ENCODE measurements at regions not wholly inside any gene's neighbourhood (a gene's known extent, or its start where the extent isn't known, plus 50 kb on each side); places are given as distances from the start of the nearest gene placed in this dataset.

DNA sequence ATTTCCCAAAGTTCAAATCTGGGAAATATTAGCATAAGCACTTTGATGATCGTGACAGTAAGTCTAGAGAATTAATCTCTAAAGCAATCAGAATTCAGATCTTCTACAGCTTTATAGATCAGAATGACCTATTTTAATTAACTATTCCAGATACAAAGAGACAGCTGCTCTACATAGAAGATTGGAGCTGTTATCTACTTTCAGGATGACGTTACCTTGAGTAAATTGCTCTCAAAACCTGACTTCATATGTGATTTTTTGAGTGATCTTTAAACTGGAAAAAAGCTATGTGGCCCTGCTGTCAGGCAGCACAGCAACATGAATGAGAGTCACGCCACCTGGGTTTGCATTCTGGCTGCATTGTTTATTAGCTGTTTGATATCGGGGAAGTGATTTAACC, 259.9 kb upstream of the CDH6 start:
- TF ChIP-seq, protein P1, sequence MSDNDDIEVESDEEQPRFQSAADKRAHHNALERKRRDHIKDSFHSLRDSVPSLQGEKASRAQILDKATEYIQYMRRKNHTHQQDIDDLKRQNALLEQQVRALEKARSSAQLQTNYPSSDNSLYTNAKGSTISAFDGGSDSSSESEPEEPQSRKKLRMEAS (IDR thresholded peaks at IDR 0.05; ENCODE audit: low read depth, low read length), result no peak
- TF ChIP-seq POLR2A (IDR thresholded peaks at IDR 0.05; ENCODE audit: extremely low read depth, insufficient read length), result no peak
- TF ChIP-seq MYC (IDR thresholded peaks at IDR 0.05; ENCODE audit: low read depth, low read length), result no peak
- TF ChIP-seq, protein P2, sequence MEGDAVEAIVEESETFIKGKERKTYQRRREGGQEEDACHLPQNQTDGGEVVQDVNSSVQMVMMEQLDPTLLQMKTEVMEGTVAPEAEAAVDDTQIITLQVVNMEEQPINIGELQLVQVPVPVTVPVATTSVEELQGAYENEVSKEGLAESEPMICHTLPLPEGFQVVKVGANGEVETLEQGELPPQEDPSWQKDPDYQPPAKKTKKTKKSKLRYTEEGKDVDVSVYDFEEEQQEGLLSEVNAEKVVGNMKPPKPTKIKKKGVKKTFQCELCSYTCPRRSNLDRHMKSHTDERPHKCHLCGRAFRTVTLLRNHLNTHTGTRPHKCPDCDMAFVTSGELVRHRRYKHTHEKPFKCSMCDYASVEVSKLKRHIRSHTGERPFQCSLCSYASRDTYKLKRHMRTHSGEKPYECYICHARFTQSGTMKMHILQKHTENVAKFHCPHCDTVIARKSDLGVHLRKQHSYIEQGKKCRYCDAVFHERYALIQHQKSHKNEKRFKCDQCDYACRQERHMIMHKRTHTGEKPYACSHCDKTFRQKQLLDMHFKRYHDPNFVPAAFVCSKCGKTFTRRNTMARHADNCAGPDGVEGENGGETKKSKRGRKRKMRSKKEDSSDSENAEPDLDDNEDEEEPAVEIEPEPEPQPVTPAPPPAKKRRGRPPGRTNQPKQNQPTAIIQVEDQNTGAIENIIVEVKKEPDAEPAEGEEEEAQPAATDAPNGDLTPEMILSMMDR (IDR thresholded peaks at IDR 0.05; ENCODE audit: low read depth, low read length), result no peak
- H3K4me3 ChIP-seq (ENCODE audit: low read depth, low read length), result no peak overlapping the region
- DNase-seq (ENCODE audit: low read depth), result no peak

DNA sequence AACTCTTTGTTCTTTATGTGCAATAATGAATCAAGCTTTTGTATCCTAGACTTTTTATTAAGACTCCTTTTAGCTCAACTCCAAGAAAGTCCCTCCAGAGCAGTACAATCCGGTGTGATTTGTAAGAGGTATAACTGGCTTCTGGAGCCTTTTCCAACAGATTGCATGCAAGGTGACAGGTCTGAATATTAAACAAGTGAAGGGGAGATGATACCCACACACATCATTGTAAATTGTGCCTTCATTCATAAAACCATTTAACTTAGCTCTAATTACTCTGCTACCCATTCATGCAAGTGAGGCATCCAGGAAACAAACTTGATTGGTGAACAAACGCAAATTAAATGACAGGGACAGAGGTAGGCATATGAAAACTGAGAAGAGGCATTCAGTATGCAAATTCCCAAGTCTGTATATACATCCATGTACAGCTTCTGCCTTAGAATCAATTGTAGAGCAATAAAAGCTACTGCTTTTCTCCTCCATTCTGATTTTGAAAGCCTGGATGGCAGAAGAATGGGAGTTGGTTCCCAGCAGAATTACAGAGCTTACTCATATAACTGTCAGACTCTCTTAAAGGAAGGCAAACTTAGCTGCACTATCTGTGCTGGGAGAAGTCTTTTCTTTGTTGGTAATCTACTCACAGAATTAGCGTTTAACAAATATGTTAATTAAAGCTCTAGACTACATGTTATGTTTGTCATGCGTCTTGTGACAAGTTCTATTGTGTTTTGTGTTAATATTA, 261.0 kb upstream of the CDH6 start:
- no peak for DNase-seq (ENCODE audit: low read depth)
- no peak overlapping the region for H3K4me3 ChIP-seq (ENCODE audit: low read depth, low read length)
- TF ChIP-seq MYC (IDR thresholded peaks at IDR 0.05; ENCODE audit: low read depth, low read length) (no peak), POLR2A (IDR thresholded peaks at IDR 0.05; ENCODE audit: extremely low read depth, insufficient read length) (no peak)
- TF ChIP-seq, protein P1 (IDR thresholded peaks at IDR 0.05; ENCODE audit: low read depth, low read length), result no peak
- TF ChIP-seq, protein P2 (IDR thresholded peaks at IDR 0.05; ENCODE audit: low read depth, low read length), result no peak

DNA sequence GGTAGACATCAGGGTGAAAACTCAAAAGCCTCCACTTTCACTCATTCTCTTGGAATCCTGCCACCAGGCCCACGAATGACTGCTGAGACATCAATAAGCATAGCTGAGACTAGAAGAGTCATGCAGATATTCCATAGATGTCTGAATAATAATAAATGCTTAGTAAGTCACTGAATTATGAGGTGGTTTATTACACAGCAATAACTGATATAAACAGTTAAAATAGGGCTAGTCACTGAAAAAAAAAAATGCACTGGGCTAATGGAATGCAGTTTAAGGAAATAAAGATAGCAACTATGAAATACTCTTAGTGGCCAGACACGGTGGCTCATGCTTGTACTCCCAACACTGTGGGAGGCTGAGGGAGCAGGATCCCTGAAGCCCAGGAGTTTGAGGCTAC, 262.8 kb upstream of the CDH6 start:
- H3K4me3 ChIP-seq (ENCODE audit: low read depth, low read length), result no peak overlapping the region
- TF ChIP-seq POLR2A (IDR thresholded peaks at IDR 0.05; ENCODE audit: extremely low read depth, insufficient read length) (no peak), MYC (IDR thresholded peaks at IDR 0.05; ENCODE audit: low read depth, low read length) (no peak)
- TF ChIP-seq, protein P2 (IDR thresholded peaks at IDR 0.05; ENCODE audit: low read depth, low read length), result no peak
- TF ChIP-seq, protein P1 (IDR thresholded peaks at IDR 0.05; ENCODE audit: low read depth, low read length), result no peak
- DNase-seq (ENCODE audit: low read depth), result no peak

DNA sequence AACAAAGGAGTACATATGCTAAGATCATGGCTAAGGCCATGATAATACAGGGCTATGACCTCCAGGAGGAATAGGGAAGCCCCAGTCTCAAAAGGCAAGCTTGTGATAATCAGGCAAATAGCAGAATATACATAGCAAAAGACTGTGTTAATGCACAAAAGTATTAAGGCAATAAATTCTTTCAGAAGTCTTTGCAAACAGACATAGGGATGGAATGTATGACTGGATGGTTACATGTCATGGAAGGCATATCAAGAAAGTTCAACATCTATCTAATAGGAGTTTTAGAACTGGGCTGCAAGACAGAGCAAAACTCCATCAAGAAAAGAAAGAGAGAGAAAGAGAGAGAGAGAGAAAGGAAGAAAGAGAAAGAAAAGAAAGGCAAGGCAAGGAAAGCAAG, 264.5 kb upstream of the CDH6 start:
- TF ChIP-seq, protein P1 (IDR thresholded peaks at IDR 0.05; ENCODE audit: low read depth, low read length), result no peak
- TF ChIP-seq POLR2A (IDR thresholded peaks at IDR 0.05; ENCODE audit: extremely low read depth, insufficient read length) (no peak), MYC (IDR thresholded peaks at IDR 0.05; ENCODE audit: low read depth, low read length) (no peak)
- TF ChIP-seq, protein P2 (IDR thresholded peaks at IDR 0.05; ENCODE audit: low read depth, low read length), result no peak
- no peak for DNase-seq (ENCODE audit: low read depth)
- H3K4me3 ChIP-seq (ENCODE audit: low read depth, low read length), result no peak overlapping the region

DNA sequence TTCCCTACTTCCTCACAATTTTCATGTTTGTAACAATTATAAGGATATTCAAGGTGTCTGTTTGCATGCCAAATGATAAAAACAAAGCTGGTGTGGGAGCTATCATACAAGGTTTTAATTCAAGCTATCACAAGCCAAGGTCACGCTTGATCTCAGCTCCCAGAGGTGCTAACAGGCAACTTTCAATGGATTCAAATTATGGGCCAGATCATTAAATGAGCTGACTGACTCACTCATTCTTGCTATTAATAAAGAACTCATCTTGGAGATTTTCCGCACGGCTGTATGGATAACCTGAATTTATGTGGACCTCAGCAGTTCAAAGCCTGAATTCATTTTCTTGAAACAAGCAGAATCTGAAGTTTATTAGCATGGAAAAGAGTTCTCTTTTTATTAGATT, 267.3 kb upstream of the CDH6 start:
- no peak for DNase-seq (ENCODE audit: low read depth)
- TF ChIP-seq, protein P2 (IDR thresholded peaks at IDR 0.05; ENCODE audit: low read depth, low read length), result no peak
- TF ChIP-seq MYC (IDR thresholded peaks at IDR 0.05; ENCODE audit: low read depth, low read length) (no peak), POLR2A (IDR thresholded peaks at IDR 0.05; ENCODE audit: extremely low read depth, insufficient read length) (no peak)
- TF ChIP-seq, protein P1 (IDR thresholded peaks at IDR 0.05; ENCODE audit: low read depth, low read length), result no peak
- no peak overlapping the region for H3K4me3 ChIP-seq (ENCODE audit: low read depth, low read length)
